OCI-LY1 (cell line): ENCODE measurements at regions not wholly inside any gene's neighbourhood (a gene's known extent, or its start where the extent isn't known, plus 50 kb on each side); places are given as distances from the start of the nearest gene placed in this dataset.

Experiments used
- H2AFZ ChIP-seq: fragments of 200-600 bp; sonication (generic), shearing (Covaris generic); 2 replicates; pipeline ENCODE4 v1.6.0; 2014; ENCODE audit warnings: antibody characterized with exemption, mild to moderate bottlenecking, low read length
- H3F3A ChIP-seq: fragments of 200-600 bp; sonication (generic), shearing (Covaris generic); 2 replicates; pipeline ENCODE4 v1.6.0; 2014; ENCODE audit warnings: mild to moderate bottlenecking, antibody characterized with exemption, low read length, moderate library complexity; ENCODE audit not compliant: insufficient read depth
- H3K27ac ChIP-seq: fragments of 200-600 bp; sonication (generic); 2 replicates; pipeline ENCODE4 v1.5.1; 2014; ENCODE audit warnings: low read length, mixed run types, mild to moderate bottlenecking, low read depth; ENCODE audit not compliant: poor library complexity, severe bottlenecking
- H3K27me3 ChIP-seq: fragments of 200-600 bp; sonication (generic); 2 replicates; pipeline ENCODE4 v1.6.0; 2014; ENCODE audit warnings: antibody characterized with exemption, mild to moderate bottlenecking, low read length, moderate library complexity; ENCODE audit not compliant: insufficient read depth
- H3K36me3 ChIP-seq: fragments of 200-600 bp; sonication (generic); 2 replicates; pipeline ENCODE4 v1.6.1; 2014; ENCODE audit warnings: mild to moderate bottlenecking, antibody characterized with exemption, low read length, moderate library complexity, mixed read lengths; ENCODE audit not compliant: insufficient read depth
- H3K4me1 ChIP-seq: fragments of 200-600 bp; sonication (generic); 2 replicates; pipeline ENCODE4 v1.5.1; 2014; ENCODE audit warnings: mild to moderate bottlenecking, low read length, moderate library complexity; ENCODE audit not compliant: insufficient read depth, severe bottlenecking
- H3K4me2 ChIP-seq: fragments of 200-600 bp; sonication (generic), shearing (Covaris generic); 2 replicates; pipeline ENCODE4 v1.6.1; 2014; ENCODE audit warnings: low read length
- H3K4me3 ChIP-seq: fragments of 200-600 bp; sonication (generic); 2 replicates; pipeline ENCODE4 v1.5.1; 2014; ENCODE audit warnings: low read length, low read depth, mild to moderate bottlenecking, mixed read lengths; ENCODE audit not compliant: poor library complexity, severe bottlenecking
- H3K79me2 ChIP-seq: fragments of 200-600 bp; shearing (Covaris generic); 2 replicates; pipeline ENCODE4 v1.6.1; 2016; ENCODE audit warnings: mixed run types, low read length, mixed read lengths; ENCODE audit not compliant: insufficient read depth
- H3K9ac ChIP-seq: fragments of 200-600 bp; sonication (generic), shearing (Covaris generic); 2 replicates; pipeline ENCODE4 v1.6.1; 2014; ENCODE audit warnings: mild to moderate bottlenecking, low read length, mixed read lengths
- H3K9me2 ChIP-seq: fragments of 200-600 bp; sonication (generic), shearing (Covaris generic); 2 replicates; pipeline ENCODE4 v1.6.1; 2014; ENCODE audit warnings: low read depth, mild to moderate bottlenecking, low read length, mixed read lengths
- H3K9me3 ChIP-seq: fragments of 200-600 bp; shearing (Covaris generic); 2 replicates; pipeline ENCODE4 v1.6.1; 2014; ENCODE audit warnings: low read length, mixed read lengths
- H4K20me1 ChIP-seq: fragments of 200-600 bp; sonication (generic), shearing (Covaris generic); 2 replicates; pipeline ENCODE4 v1.6.0; 2016; ENCODE audit warnings: mild to moderate bottlenecking, low read length; ENCODE audit not compliant: insufficient read depth
- CTCF ChIP-seq: fragments of 200-600 bp; sonication (generic), shearing (Covaris generic); IDR thresholded peaks from 2 replicates; pipeline ENCODE4 v1.5.1; 2017; ENCODE audit warnings: mild to moderate bottlenecking, antibody characterized with exemption, low read length, moderate library complexity, mixed read lengths
- EZH2 ChIP-seq: fragments of 200-600 bp; sonication (generic), shearing (Covaris generic); IDR thresholded peaks from 2 replicates; pipeline ENCODE4 v1.8.0; 2017; ENCODE audit warnings: borderline replicate concordance, mixed run types, mild to moderate bottlenecking, antibody characterized with exemption, low read length, moderate library complexity, mixed read lengths

GRCh38 chr7:46007194-46007593, 86.1 kb upstream of the IGFBP3 start:
- Histone ChIP-seq H3K9me3 (no peaks in the 10 kb centered on the region), H3K9me2 (no peaks in the 10 kb centered on the region; the same call in 1 of the 2 replicates), H4K20me1 (no peaks in the 10 kb centered on the region), H3F3A (no peaks in the 10 kb centered on the region), H3K27ac (no peak overlapping the region), H2AFZ (no peak overlapping the region), H3K4me2 (no peak overlapping the region), H3K79me2 (no peaks in the 10 kb centered on the region), H3K4me3 (no peak overlapping the region), H3K9ac (no peak overlapping the region), H3K27me3 (no peaks in the 10 kb centered on the region; the same call in 1 of the 2 replicates), H3K4me1 (no peaks in the 10 kb centered on the region), H3K36me3 (no peaks in the 10 kb centered on the region)
- TF ChIP-seq CTCF (no peak), EZH2 (no peak)

- Histone ChIP-seq H3K9ac (no peak overlapping the region), H3K9me3 (no peaks in the 10 kb centered on the region), H3K4me2 (no peak overlapping the region), H3K27me3 (no peaks in the 10 kb centered on the region; the same call in 1 of the 2 replicates), H3K36me3 (no peaks in the 10 kb centered on the region), H3K4me3 (no peak overlapping the region), H3F3A (no peaks in the 10 kb centered on the region), H3K27ac (no peak overlapping the region), H4K20me1 (no peaks in the 10 kb centered on the region), H3K4me1 (no peaks in the 10 kb centered on the region), H3K79me2 (no peaks in the 10 kb centered on the region), H2AFZ (no peak overlapping the region), H3K9me2 (no peaks in the 10 kb centered on the region)
- TF ChIP-seq CTCF (no peak), EZH2 (no peak)
Measured at GRCh38 chr7:46006723-46007122, 85.7 kb upstream of the IGFBP3 start.

GRCh38 chr7:46006212-46006611, 85.1 kb upstream of the IGFBP3 start:
- H4K20me1 ChIP-seq: no peaks in the 10 kb centered on the region
- no peak overlapping the region for H3K4me2 ChIP-seq
- H3K9me2 ChIP-seq: no peaks in the 10 kb centered on the region
- H3F3A ChIP-seq: no peaks in the 10 kb centered on the region
- no peak overlapping the region for H2AFZ ChIP-seq
- H3K27ac ChIP-seq: no peak overlapping the region
- H3K79me2 ChIP-seq: no peaks in the 10 kb centered on the region
- TF ChIP-seq EZH2 (no peak), CTCF (no peak)
- no peaks in the 10 kb centered on the region for H3K4me1 ChIP-seq
- H3K9ac ChIP-seq: no peak overlapping the region
- H3K36me3 ChIP-seq: no peaks in the 10 kb centered on the region
- H3K27me3 ChIP-seq: no peaks in the 10 kb centered on the region; the same call in 1 of the 2 replicates
- H3K9me3 ChIP-seq: no peaks in the 10 kb centered on the region
- H3K4me3 ChIP-seq: no peak overlapping the region
